ENCODE measurements at regions not wholly inside any gene's neighbourhood (a gene's known extent, or its start where the extent isn't known, plus 50 kb on each side); places are given as distances from the start of the nearest gene placed in this dataset.

- H3K27me3 ChIP-seq (ENCODE audit: insufficient read depth, low read depth), result no peaks in the 10 kb centered on the region
- H4K20me1 ChIP-seq (ENCODE audit: insufficient read depth), result no peaks in the 10 kb centered on the region
- H3K36me3 ChIP-seq (ENCODE audit: insufficient read depth), result no peaks in the 10 kb centered on the region
- H3K27ac ChIP-seq, result no peak overlapping the region
- H3K4me2 ChIP-seq, result no peak overlapping the region
- H3K4me1 ChIP-seq (ENCODE audit: low read depth, poor library complexity, severe bottlenecking), result no peaks in the 10 kb centered on the region
- TF ChIP-seq, protein P1, sequence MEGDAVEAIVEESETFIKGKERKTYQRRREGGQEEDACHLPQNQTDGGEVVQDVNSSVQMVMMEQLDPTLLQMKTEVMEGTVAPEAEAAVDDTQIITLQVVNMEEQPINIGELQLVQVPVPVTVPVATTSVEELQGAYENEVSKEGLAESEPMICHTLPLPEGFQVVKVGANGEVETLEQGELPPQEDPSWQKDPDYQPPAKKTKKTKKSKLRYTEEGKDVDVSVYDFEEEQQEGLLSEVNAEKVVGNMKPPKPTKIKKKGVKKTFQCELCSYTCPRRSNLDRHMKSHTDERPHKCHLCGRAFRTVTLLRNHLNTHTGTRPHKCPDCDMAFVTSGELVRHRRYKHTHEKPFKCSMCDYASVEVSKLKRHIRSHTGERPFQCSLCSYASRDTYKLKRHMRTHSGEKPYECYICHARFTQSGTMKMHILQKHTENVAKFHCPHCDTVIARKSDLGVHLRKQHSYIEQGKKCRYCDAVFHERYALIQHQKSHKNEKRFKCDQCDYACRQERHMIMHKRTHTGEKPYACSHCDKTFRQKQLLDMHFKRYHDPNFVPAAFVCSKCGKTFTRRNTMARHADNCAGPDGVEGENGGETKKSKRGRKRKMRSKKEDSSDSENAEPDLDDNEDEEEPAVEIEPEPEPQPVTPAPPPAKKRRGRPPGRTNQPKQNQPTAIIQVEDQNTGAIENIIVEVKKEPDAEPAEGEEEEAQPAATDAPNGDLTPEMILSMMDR (conservative IDR thresholded peaks at IDR 0.05; ENCODE audit: low read depth, low read length), result no peak
- H3K4me3 ChIP-seq (IDR thresholded peaks at IDR 0.05; ENCODE audit: insufficient read depth, low read depth, low read length), result no peak overlapping the region
- no peaks in the 10 kb centered on the region for H3K79me2 ChIP-seq (ENCODE audit: insufficient read depth, low read depth)
- H2AFZ ChIP-seq (ENCODE audit: low read depth), result no peak overlapping the region
- no peak overlapping the region for H3K9ac ChIP-seq
Observed at GRCh38 chr7:50857804-50858489, 75.3 kb upstream of the GRB10 start.

DNA sequence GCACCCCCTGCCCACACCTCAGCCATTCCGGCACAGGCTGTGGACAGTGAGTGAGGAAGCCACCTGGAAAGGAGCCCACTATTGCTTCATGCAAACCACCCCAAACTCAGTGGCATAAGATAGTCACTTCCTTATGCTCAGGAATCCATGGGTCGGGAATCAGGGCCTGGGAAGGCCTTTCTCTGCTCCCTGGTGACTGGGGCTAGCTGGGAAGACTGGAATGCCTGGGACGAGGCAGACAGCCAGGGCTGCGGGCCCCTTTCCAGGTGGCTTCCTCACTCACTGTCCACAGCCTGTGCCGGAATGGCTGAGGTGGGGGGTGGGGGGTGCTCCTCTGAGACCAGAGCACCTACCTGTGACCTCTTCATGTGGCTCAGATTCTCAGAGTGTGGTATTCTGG lies 74.1 kb upstream of the GRB10 start:
- Histone ChIP-seq H3K9ac (no peak overlapping the region), H3K27ac (no peak overlapping the region), H3K79me2 (ENCODE audit: insufficient read depth, low read depth) (no peaks in the 10 kb centered on the region), H3K4me3 (IDR thresholded peaks at IDR 0.05; ENCODE audit: insufficient read depth, low read depth, low read length) (no peak overlapping the region), H3K4me1 (ENCODE audit: low read depth, poor library complexity, severe bottlenecking) (no peaks in the 10 kb centered on the region), H4K20me1 (ENCODE audit: insufficient read depth) (no peaks in the 10 kb centered on the region), H2AFZ (ENCODE audit: low read depth) (no peak overlapping the region), H3K27me3 (ENCODE audit: insufficient read depth, low read depth) (no peaks in the 10 kb centered on the region), H3K4me2 (no peak overlapping the region), H3K36me3 (ENCODE audit: insufficient read depth) (no peaks in the 10 kb centered on the region)
- TF ChIP-seq, protein P1 (conservative IDR thresholded peaks at IDR 0.05; ENCODE audit: low read depth, low read length), result no peak

- Histone ChIP-seq H3K27ac (no peak overlapping the region), H3K4me2 (no peak overlapping the region), H3K4me1 (ENCODE audit: low read depth, poor library complexity, severe bottlenecking) (no peaks in the 10 kb centered on the region), H4K20me1 (ENCODE audit: insufficient read depth) (no peaks in the 10 kb centered on the region), H3K36me3 (ENCODE audit: insufficient read depth) (no peaks in the 10 kb centered on the region), H3K4me3 (IDR thresholded peaks at IDR 0.05; ENCODE audit: insufficient read depth, low read depth, low read length) (no peak overlapping the region), H3K9ac (no peak overlapping the region), H3K79me2 (ENCODE audit: insufficient read depth, low read depth) (no peaks in the 10 kb centered on the region), H3K27me3 (ENCODE audit: insufficient read depth, low read depth) (no peaks in the 10 kb centered on the region), H2AFZ (ENCODE audit: low read depth) (no peak overlapping the region)
- TF ChIP-seq, protein P1 (conservative IDR thresholded peaks at IDR 0.05; ENCODE audit: low read depth, low read length), result no peak
Observed at GRCh38 chr7:50856231-50856630, 73.5 kb upstream of the GRB10 start.

DNA sequence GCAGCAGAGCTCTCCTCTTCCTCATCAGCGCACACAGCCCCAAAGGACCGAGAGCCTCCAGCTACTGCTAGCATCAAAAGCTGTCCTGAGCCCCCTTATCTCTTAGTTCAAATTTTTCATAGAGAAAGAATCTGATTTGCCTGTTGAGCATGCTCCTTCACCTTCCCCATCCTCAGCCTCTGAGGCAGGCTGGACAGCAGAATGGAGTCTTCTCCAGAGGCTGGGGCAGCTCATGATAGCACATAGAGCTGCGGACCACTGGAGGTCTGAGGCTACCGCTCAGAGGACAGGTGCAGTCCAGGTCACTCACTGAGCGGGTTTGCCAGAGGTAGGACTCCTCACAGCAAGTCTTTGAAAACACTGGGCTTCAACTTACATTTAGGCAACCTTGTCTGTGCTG lies 72.8 kb upstream of the GRB10 start:
- no peak overlapping the region for H3K4me3 ChIP-seq (IDR thresholded peaks at IDR 0.05; ENCODE audit: insufficient read depth, low read depth, low read length)
- no peak overlapping the region for H3K27ac ChIP-seq
- no peak overlapping the region for H3K4me2 ChIP-seq
- H2AFZ ChIP-seq (ENCODE audit: low read depth), result no peak overlapping the region
- no peaks in the 10 kb centered on the region for H3K4me1 ChIP-seq (ENCODE audit: low read depth, poor library complexity, severe bottlenecking)
- H3K27me3 ChIP-seq (ENCODE audit: insufficient read depth, low read depth), result no peaks in the 10 kb centered on the region
- TF ChIP-seq, protein P1 (conservative IDR thresholded peaks at IDR 0.05; ENCODE audit: low read depth, low read length), result no peak
- no peaks in the 10 kb centered on the region for H3K79me2 ChIP-seq (ENCODE audit: insufficient read depth, low read depth)
- no peaks in the 10 kb centered on the region for H3K36me3 ChIP-seq (ENCODE audit: insufficient read depth)
- no peaks in the 10 kb centered on the region for H4K20me1 ChIP-seq (ENCODE audit: insufficient read depth)
- H3K9ac ChIP-seq, result no peak overlapping the region
